Loucy (cell line): ENCODE measurements at regions not wholly inside any gene's neighbourhood (a gene's known extent, or its start where the extent isn't known, plus 50 kb on each side); places are given as distances from the start of the nearest gene placed in this dataset.

Source experiments
- CTCF ChIP-seq: fragments of 200-600 bp; sonication (generic); conservative IDR thresholded peaks from 2 replicates; pipeline ENCODE4 v1.5.1; 2014; ENCODE audit warnings: mild to moderate bottlenecking, antibody characterized with exemption, low read length
- EZH2phosphoT487 ChIP-seq: fragments of 200-600 bp; IDR thresholded peaks from 2 replicates; pipeline ENCODE4 v1.6.1; 2018; ENCODE audit warnings: antibody characterized with exemption, mild to moderate bottlenecking, moderate library complexity, borderline replicate concordance

- TF ChIP-seq CTCF = no peak
- TF ChIP-seq EZH2phosphoT487 = no peak
These were observed 100.7 kb upstream of the PLET1 start for GRCh38 chr11:112361396-112361795.
